GM11168 (cell line): ENCODE measurements at regions not wholly inside any gene's neighbourhood (a gene's known extent, or its start where the extent isn't known, plus 50 kb on each side); places are given as distances from the start of the nearest gene placed in this dataset.
"Not testable (repeated sequence)": the region's sequence is repeated elsewhere in the genome, so short reads cannot be mapped to it uniquely, and the experiment has no call there.

Source experiments
- in situ Hi-C: fragments of 300-500 bp; cut with MboI; formaldehyde crosslinking; loops from one replicate; pipeline ENCODE4 v1.12.0; 2022; ENCODE audit warnings: low sequenced_read_pairs; ENCODE audit not compliant: unreplicated experiment

DNA sequence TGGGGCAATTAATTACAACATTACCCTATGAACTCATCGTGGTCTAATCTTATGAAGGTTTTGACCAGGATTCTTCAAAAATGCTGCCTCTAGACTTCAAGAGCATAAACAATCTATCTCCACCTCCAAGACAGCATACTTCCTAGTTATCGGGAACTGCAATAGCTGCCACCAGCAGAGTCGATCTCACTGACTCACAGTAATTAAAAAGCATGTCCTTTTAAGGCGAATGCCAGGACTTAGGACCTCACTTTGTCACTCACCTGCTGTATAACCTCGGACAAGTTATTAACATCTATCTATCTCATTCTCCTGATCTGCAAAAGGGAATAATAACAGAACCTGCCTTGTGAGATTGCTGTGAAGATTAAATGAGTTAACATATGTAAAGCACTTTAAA is 666.0 kb upstream of the COBL start:
- in situ Hi-C loops = no loop called here

DNA sequence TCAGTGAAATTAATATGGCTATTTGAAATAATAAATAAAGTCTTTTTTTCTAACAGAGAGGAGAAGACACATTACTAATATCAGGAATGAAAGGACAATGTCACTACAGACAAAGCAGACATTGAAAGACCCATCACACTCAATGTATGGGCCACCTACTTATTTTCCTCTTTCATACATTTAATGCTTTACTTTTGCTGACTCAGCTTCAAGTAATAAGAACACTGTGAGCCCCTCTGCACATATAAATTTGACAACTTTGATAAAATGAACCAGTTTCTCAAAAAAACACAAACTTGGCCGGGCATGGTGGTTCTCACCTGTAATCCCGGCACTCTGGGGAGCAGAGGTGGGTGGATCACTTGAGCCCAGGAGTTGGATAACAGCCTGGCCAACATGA is 664.2 kb upstream of the COBL start:
- in situ Hi-C loops = no loop called here

DNA sequence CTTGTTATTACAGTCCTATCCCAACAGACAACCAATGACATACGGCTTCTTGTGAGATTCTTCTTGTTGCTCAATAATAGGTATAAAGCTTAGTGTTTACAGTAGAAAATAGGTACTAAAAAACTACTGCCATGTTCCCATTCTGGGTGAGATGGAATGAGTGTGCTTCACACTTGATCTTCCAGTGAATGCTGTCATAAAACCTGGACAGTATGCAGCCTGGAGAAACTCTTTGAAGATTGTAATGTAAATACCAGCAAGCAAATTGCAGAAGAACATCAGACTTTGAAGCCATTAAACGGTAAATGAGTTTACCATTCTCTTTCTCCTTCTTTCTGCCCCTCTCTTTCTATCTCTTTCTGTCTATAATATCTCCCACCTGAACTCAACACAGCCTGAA is 663.7 kb upstream of the COBL start:
- in situ Hi-C loops = no loop called here

DNA sequence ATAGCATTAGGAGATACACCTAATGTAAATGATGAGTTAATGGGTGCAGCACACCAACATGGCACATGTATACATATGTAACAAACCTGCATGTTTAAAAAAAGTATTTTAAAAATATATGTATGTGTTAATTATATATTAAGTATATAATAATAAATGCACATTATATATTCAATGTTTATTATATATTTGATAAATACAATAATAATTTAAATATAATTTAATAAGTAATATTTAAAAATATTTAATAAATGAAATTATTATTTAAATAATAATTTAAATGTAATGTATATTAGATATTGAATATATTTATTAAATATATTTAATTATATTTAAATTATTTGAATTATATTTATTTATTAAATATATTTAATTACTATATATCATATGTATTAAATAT is 661.3 kb upstream of the COBL start:
- in situ Hi-C loops = no loop called here

- in situ Hi-C loops = no loop called here
Observed at GRCh38 chr7:51973939-51974338, 657.3 kb upstream of the COBL start.

DNA sequence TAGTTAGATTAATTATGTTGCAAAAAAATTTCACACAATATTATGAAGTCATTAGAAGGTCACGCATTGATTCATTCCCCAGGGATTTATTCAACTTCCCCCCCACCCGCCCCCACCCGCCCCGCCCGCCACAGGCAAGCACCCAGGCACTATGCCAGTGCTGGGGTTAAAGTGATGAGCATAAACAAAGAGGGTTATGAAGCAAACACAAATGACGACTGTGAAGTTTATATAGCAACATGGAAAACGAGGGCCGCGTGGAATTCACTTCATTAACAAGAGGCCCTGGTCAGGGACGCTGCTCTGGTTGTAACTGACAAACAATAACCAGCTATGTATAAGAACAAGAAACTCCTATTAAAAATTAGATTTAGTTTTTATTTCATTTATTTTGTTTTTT is 656.5 kb upstream of the COBL start:
- in situ Hi-C loops = no loop called here

GRCh38 chr7:51970961-51971665 is 654.5 kb upstream of the COBL start:
- in situ Hi-C loops = no loop called here

- in situ Hi-C loops = no loop called here
Observed at GRCh38 chr7:51968461-51968860, 651.9 kb upstream of the COBL start.

DNA sequence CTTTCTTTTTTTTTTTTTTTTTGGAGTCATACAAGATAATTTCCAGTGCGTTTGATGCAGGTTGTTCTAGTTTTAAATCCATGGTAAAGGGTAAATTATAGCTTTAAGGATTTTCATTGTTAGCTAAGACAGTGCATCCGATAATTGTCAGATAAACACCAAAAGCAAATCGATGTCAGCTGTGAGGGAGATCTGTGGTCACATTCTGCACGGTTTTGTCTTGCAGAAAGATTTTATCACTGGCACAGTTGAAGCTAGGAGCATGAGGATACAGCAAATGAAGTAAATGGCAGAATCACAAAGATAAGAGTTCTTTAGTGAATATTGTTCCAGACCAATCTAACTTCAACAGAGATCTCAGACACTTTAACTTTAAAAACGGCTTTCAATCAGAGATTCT is 648.8 kb upstream of the COBL start:
- in situ Hi-C loops = no loop called here

GRCh38 chr7:51961804-51962203 is 645.2 kb upstream of the COBL start:
- in situ Hi-C loops = no loop called here

- in situ Hi-C loops = no loop called here
Observed at GRCh38 chr7:51950813-51951212, 634.2 kb upstream of the COBL start.

DNA sequence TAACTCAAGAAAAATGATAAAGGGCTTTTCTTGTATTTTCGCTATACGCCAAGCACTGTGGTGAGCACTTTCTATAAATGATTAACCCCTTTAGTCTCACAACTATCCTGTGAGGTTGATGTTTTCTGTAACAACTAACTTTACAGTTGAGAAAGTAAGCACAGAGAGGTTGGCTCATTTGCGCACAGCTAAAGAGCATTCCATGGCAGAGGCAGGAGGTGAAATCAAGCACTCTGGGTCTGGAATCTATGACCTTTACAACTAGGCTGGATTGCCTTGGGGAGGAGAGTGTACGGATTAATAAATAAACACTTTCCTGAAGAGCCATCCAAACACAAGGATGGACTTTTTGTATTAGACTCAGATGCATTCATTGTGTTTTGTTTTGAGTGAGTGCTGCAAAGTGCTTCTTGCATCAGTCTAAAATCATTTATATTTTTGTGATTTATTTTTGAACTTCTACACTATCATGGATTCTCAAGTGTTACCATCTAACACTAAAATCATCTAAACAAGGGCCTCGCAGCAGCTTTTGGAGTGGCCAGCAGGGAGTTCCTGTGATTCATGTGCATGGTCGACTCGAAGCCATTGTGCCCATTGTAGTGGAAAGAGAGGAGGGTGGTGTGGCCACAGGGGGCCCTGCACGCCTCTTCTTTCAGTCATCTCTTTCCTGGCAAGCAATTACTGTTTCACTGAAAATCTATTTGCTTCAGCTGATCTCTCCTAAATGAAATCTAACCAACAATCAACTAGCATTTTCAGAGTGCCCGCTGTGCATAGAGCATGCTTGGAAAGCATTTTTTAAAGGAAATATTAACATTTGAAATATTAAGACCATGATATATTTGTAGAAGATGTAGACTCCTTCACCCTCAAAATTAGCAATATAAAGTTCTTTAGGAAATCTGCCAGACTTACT is 633.4 kb upstream of the COBL start:
- in situ Hi-C loops = no loop called here

GRCh38 chr7:51930834-51931233 is 614.2 kb upstream of the COBL start:
- in situ Hi-C loops = no loop called here

GRCh38 chr7:51929818-51930217 is 613.2 kb upstream of the COBL start:
- in situ Hi-C loops = no loop called here

- in situ Hi-C loops = no loop called here
Observed at GRCh38 chr7:51927738-51928137, 611.1 kb upstream of the COBL start.

GRCh38 chr7:51918581-51918980 is 602.0 kb upstream of the COBL start:
- in situ Hi-C loops = no loop called here

DNA sequence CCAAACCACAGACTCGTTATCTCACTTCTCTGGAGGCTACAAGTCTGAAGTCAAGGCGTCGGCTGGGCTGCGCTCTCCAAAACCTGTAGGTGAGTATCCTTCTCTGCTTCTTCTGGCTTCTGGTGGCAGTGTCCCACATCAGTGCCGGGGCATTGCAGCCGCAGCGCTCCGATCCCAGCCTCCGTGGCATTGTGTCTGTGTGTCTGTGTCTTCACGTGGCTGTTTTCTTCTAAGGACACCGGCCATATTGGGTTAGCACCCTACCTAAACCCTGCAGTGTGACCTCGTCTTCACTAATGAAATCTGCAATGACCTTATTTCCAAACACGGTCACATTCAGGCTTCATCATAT is 584.9 kb upstream of the COBL start:
- in situ Hi-C loops = no loop called here

DNA sequence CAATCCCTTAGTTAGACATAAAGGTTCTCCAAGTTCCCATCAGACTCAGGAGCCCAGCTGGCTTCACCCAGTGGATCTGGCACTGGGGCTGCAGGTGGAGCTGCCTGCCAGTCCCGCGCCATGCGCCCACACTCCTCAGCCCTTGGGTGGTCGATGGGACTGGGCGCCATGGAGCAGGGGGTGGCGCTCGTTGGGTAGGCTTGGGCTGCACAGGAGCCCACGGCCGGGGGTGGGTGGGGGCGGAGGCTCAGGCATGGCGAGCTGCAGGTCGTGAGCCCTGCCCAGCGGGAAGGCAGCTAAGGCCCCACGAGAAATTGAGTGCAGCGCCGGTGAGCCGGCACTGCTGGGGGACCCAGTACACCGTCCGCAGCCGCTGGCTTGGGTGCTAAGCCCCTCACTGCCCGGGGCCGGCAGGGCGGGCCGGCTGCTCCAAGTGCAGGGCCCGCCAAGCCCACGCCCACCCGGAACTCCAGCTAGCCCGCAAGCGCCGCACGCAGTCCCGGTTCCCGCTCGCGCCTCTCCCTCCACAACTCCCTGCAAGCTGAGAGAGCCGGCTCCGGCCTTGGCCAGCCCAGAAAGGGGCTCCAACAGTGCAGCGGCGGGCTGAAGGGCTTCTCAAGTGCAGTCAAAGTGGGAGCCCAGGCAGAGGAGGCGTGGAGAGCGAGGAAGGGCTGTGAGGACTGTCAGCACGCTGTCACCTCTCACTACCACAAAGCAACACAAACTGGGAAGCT is 584.3 kb upstream of the COBL start:
- in situ Hi-C loops = not testable (repeated sequence)

- in situ Hi-C loops = no loop called here
Observed at GRCh38 chr7:51899611-51900010, 583.0 kb upstream of the COBL start.

DNA sequence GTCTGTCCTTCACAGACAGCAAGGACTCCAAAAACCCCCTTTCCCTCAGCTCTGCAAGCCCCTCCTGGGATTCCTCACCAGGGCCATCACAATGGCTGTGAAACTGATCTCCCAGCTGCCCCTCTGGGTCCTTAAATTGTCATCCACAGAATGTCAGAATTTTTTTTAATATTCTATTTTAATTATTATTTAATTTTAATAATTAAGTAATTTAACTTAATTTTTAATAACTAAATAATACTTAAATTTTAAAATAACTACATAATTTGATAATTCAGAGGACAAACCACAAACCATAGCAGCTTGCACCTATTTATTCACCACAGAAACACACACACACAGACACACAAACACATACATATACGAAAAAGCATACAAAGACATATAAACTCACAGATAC is 565.8 kb upstream of the COBL start:
- in situ Hi-C loops = no loop called here

GRCh38 chr7:51881309-51881708 is 564.7 kb upstream of the COBL start:
- in situ Hi-C loops = no loop called here
